ENCODE measurements at regions not wholly inside any gene's neighbourhood (a gene's known extent, or its start where the extent isn't known, plus 50 kb on each side); places are given as distances from the start of the nearest gene placed in this dataset.

- Histone ChIP-seq H3K4me1 (peaks cover 0 to 47% (median 6%) of the 10 kb centered on the region in 10 experiments; a peak in 11 of 20 replicates), H3K36me3 (0 out of 22 replicates have a peak, but pooled peaks cover 0 to 5% (median 0%) of the 10 kb centered on the region in 11 experiments), H3K4me2 (0 out of 22 replicates have a peak overlapping the region, but pooled peaks of 1 of the 11 experiments have one; percentile 26), H4K20me1 (no peaks in the 10 kb centered on the region), H3K4me3 (no peak overlapping the region), H3K27ac (no peak overlapping the region), H3K27me3 (no peaks in the 10 kb centered on the region), H3K9me3 (replicated peaks in 1 of 11) (no peaks in the 10 kb centered on the region), H3K9ac (no peak overlapping the region)
- TF ChIP-seq Cebpa-rat (IDR thresholded peaks at IDR 0.05), result no peak
These were observed 65.9 kb upstream of the TIAM1 start for GRCh38 chr21:31409831-31410487.

DNA sequence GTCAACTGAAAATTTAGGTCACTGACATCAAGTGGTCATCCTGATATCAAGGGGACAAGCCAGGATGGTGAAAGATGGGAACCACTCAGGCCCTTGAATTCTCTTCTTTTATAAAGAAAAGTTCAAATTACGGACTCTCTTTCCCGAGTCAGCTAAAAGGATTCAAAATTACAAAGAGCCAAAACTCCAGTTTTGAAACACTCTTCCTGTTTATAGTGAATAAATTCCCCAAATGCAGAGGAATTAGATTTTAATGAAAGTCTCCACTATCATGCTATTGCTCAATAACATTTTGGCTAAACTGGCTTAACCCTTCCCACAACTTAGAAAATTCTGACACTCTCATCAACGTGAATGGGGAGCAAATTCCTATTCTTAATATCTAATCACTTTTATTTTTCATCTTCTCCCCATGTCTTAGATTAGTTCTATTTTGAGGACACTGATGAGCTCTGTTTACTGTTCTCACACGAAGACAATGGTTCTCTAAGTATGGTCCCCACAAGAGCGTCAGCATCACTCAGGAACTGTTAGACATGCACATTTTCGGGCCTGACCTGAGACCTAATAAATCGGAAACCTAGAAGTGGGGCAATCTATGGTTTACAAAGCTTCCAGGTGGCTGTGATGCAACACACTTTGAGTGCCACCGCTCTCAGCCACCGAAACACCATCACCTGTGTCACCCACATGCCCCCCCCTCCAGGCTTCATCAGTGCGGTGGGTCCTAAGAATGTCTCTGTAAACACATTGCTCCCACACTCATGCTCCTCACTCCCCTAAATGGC lies 64.4 kb upstream of the TIAM1 start:
- no peak overlapping the region; a peak in 1 of 22 replicates for H3K9ac ChIP-seq
- H3K4me3 ChIP-seq, result no peak overlapping the region
- no peak for TF ChIP-seq Cebpa-rat (IDR thresholded peaks at IDR 0.05)
- no peaks in the 10 kb centered on the region for H3K27me3 ChIP-seq
- no peaks in the 10 kb centered on the region for H3K9me3 ChIP-seq (replicated peaks in 1 of 11)
- H4K20me1 ChIP-seq, result no peaks in the 10 kb centered on the region
- no peaks in the 10 kb centered on the region for H3K36me3 ChIP-seq
- H3K4me2 ChIP-seq, result peak overlapping the region in 3 of 11 experiments; percentile 22 to 63 (median 30); a peak in 5 of 22 replicates
- H3K4me1 ChIP-seq, result peaks cover 0 to 47% (median 6%) of the 10 kb centered on the region in 10 experiments; a peak in 11 of 20 replicates
- peak overlapping the region in 2 of 11 experiments; percentile 22 to 24; a peak in 1 of 22 replicates for H3K27ac ChIP-seq

GRCh38 chr21:31406510-31406909 lies 62.4 kb upstream of the TIAM1 start:
- Histone ChIP-seq H3K4me1 (peaks cover 0 to 45% (median 6%) of the 10 kb centered on the region in 10 experiments; a peak in 11 of 20 replicates), H3K9ac (no peak overlapping the region)

DNA sequence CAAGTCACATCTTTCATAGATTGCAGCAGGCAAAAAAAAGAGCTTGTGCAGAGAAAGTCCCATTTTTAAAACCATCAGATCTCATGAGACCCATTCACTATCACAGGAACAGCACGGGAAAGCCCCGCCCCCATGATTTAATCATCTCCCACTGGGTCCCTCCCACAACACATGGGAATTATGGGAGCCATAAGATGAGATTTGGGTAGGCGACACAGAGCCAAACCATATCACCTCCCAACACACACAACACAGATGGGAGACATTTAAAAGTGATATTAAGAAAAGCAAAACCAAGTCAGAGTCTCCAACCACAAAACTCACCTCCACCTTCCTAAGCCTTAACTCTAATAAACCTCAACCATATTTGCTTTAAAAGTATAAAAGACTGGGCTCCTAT lies 61.5 kb upstream of the TIAM1 start:
- peaks cover 0 to 4% (median 0%) of the 10 kb centered on the region in 11 experiments; a peak in 2 of 22 replicates for H3K9me3 ChIP-seq (replicated peaks in 1 of 11)
- H4K20me1 ChIP-seq, result no peaks in the 10 kb centered on the region
- H3K36me3 ChIP-seq, result no peaks in the 10 kb centered on the region
- no peak overlapping the region for H3K27ac ChIP-seq
- H3K4me2 ChIP-seq, result no peak overlapping the region
- no peaks in the 10 kb centered on the region for H3K27me3 ChIP-seq
- peaks cover 0 to 36% (median under 1%) of the 10 kb centered on the region in 10 experiments; a peak in 9 of 20 replicates for H3K4me1 ChIP-seq
- no peak overlapping the region for H3K4me3 ChIP-seq
- no peak overlapping the region for H3K9ac ChIP-seq
- no peak for TF ChIP-seq Cebpa-rat (IDR thresholded peaks at IDR 0.05)

More at GRCh38 chr21:31406510-31406909, 62.4 kb upstream of the TIAM1 start:
- Histone ChIP-seq H3K4me2 (no peak overlapping the region), H3K27me3 (no peaks in the 10 kb centered on the region), H4K20me1 (no peaks in the 10 kb centered on the region), H3K4me3 (no peak overlapping the region), H3K36me3 (no peaks in the 10 kb centered on the region), H3K9me3 (replicated peaks in 1 of 11) (peaks cover 0 to 4% (median 0%) of the 10 kb centered on the region in 11 experiments; a peak in 2 of 22 replicates), H3K27ac (no peak overlapping the region)
- no peak for TF ChIP-seq Cebpa-rat (IDR thresholded peaks at IDR 0.05)

DNA sequence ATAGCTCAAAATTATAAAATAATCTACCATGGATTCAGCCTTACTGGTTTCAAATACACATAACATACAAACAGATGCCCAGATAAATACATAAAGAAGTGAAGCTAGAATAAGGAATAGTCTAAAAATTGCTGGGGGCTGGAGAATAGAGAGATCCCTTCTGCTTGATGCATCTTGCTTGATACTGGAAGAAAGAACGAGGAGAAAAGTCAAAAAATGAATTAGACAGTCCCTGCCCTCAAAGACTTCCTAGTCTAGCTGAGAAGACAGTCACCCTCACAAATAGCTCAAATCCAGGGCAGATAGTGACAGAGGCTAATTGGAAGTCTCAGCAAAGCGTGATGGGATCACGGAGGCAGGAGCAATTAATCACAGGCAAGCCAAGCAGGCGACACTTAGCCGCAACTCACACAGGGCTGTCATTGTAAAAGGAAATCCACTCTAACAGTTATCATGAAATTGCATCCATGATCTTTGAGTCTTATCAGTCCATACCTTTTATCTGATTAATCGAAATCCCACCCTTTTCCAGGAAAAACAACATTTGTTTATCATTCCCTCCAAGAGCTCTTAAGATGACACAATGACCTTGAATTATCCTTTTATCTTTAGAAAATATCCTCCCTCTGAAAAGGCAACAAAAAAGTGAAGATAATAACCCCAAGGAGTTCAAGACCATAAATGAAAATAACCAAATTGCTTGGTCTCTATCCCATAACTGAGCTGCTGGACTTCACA lies 59.7 kb upstream of the TIAM1 start:
- Histone ChIP-seq H3K4me2 (no peak overlapping the region), H3K27ac (no peak overlapping the region), H3K36me3 (no peaks in the 10 kb centered on the region), H4K20me1 (no peaks in the 10 kb centered on the region), H3K27me3 (no peaks in the 10 kb centered on the region), H3K4me1 (peaks cover under 1 to 22% (median 15%) of the 10 kb centered on the region in 10 experiments), H3K9me3 (replicated peaks in 1 of 11) (peaks cover 0 to 4% (median 0%) of the 10 kb centered on the region in 11 experiments; a peak in 2 of 22 replicates), H3K9ac (no peak overlapping the region), H3K4me3 (no peak overlapping the region)
- no peak for TF ChIP-seq Cebpa-rat (IDR thresholded peaks at IDR 0.05)

DNA sequence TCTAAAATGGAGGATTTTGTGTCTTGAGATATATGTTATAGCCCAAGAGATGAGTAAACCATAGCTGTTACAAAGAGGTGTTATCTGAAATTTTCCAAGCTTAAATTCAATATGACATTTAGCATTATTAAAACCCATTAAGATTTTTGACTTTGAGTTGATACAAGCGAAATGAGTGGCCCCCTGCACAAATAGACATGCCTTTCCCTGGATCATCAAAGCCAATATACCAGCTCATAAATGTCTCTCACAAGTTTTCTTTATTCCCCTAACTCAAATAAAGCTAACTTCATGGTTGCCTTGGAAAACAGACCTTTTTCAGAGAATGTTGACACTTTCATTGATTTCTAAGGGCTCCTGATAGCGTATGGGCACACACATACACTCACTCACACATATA lies 55.5 kb upstream of the TIAM1 start:
- no peak overlapping the region for H3K9ac ChIP-seq
- no peaks in the 10 kb centered on the region for H3K27me3 ChIP-seq
- H3K4me1 ChIP-seq, result peaks cover 17 to 60% (median 36%) of the 10 kb centered on the region in 10 experiments
- H3K36me3 ChIP-seq, result no peaks in the 10 kb centered on the region
- no peak for TF ChIP-seq Cebpa-rat (IDR thresholded peaks at IDR 0.05)
- no peaks in the 10 kb centered on the region for H4K20me1 ChIP-seq
- no peak overlapping the region for H3K27ac ChIP-seq
- peak overlapping the region in 1 of 11 experiments; percentile 14; a peak in 1 of 22 replicates for H3K4me2 ChIP-seq
- H3K4me3 ChIP-seq, result no peak overlapping the region
- peaks cover 0 to 4% (median 0%) of the 10 kb centered on the region in 11 experiments; a peak in 2 of 22 replicates for H3K9me3 ChIP-seq (replicated peaks in 1 of 11)

DNA sequence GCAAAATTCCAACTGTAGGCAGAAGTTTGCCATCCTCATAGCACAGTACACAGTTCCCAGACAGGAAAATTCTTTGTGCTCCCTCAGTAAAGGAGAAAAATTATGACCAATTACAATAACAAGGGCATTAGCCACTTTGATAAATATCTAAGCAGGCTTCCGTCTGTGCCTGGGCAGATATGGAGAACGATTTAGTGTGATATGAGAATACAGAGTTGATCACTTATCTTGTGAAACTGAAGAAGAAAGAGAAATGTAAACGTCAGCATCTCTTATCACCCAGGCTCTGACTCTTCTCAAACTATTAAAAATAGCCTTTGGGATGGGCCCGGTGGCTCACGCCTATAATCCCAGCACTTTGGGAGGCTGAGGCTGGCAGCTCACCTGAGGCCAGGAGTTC lies 54.5 kb upstream of the TIAM1 start:
- peaks cover 17 to 67% (median 41%) of the 10 kb centered on the region in 10 experiments for H3K4me1 ChIP-seq
- H3K4me2 ChIP-seq, result peak overlapping the region in 10 of 11 experiments; percentile 23 to 79 (median 62); a peak in 18 of 22 replicates

DNA sequence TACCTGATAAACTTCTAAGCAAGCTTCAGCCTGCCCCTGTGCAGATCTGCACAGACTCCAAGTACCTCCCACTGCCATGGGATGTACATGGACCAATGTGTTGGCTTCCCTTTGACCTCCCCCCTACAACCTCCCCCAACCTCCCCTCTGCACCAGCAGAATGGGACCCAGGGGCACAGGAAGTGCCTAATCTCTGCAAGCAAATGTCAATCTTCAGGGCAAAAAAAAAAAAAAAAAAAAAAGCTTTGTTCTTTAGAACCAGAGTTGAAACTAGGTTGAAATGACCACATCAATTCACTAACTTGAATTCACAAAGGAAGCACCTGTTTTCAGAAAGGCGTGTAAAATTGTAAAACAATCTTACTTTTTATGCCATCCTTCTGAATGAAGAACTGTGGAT lies 53.9 kb upstream of the TIAM1 start:
- no peak for TF ChIP-seq Cebpa-rat (IDR thresholded peaks at IDR 0.05)
- Histone ChIP-seq H3K4me3 (no peak overlapping the region), H3K36me3 (no peaks in the 10 kb centered on the region), H3K4me2 (peak overlapping the region; percentile 7 to 79 (median 60); a peak in 19 of 22 replicates), H3K27ac (peak overlapping the region in 3 of 11 experiments; percentile 10 to 52 (median 11); a peak in 3 of 22 replicates), H3K9ac (peak overlapping the region in 1 of 11 experiments; percentile 39; a peak in 1 of 22 replicates), H4K20me1 (no peaks in the 10 kb centered on the region), H3K4me1 (peaks cover 17 to 67% (median 41%) of the 10 kb centered on the region in 10 experiments), H3K9me3 (replicated peaks in 1 of 11) (peaks cover 0 to 6% (median 2%) of the 10 kb centered on the region in 11 experiments; a peak in 10 of 22 replicates), H3K27me3 (no peaks in the 10 kb centered on the region)

More for the DNA sequence above, 54.5 kb upstream of the TIAM1 start:
- Histone ChIP-seq H4K20me1 (no peaks in the 10 kb centered on the region), H3K27ac (peak overlapping the region in 3 of 11 experiments; percentile 26 to 52 (median 37); a peak in 5 of 22 replicates), H3K9me3 (replicated peaks in 1 of 11) (peaks cover 0 to 4% (median 0%) of the 10 kb centered on the region in 11 experiments; a peak in 2 of 22 replicates), H3K36me3 (no peaks in the 10 kb centered on the region), H3K27me3 (no peaks in the 10 kb centered on the region), H3K4me3 (no peak overlapping the region), H3K9ac (peak overlapping the region in 1 of 11 experiments; percentile 39; a peak in 1 of 22 replicates)
- no peak for TF ChIP-seq Cebpa-rat (IDR thresholded peaks at IDR 0.05)

Measured in BLaER1 treated with 17β-estradiol and CSF1 and Interleukin-3, amounts not matched to agents 10 nM and 100 nM (cell line).